Fibroblast of gingiva (primary cell): ENCODE measurements at regions not wholly inside any gene's neighbourhood (a gene's known extent, or its start where the extent isn't known, plus 50 kb on each side); places are given as distances from the start of the nearest gene placed in this dataset.
A peak's percentile ranks its signal among the peaks of the same experiment; 100 is the strongest.

Experiments
- DNase-seq: peaks from one replicate; pipeline ENCODE4 v3.0.0-alpha.2; 2011; ENCODE audit warnings: low read depth

DNA sequence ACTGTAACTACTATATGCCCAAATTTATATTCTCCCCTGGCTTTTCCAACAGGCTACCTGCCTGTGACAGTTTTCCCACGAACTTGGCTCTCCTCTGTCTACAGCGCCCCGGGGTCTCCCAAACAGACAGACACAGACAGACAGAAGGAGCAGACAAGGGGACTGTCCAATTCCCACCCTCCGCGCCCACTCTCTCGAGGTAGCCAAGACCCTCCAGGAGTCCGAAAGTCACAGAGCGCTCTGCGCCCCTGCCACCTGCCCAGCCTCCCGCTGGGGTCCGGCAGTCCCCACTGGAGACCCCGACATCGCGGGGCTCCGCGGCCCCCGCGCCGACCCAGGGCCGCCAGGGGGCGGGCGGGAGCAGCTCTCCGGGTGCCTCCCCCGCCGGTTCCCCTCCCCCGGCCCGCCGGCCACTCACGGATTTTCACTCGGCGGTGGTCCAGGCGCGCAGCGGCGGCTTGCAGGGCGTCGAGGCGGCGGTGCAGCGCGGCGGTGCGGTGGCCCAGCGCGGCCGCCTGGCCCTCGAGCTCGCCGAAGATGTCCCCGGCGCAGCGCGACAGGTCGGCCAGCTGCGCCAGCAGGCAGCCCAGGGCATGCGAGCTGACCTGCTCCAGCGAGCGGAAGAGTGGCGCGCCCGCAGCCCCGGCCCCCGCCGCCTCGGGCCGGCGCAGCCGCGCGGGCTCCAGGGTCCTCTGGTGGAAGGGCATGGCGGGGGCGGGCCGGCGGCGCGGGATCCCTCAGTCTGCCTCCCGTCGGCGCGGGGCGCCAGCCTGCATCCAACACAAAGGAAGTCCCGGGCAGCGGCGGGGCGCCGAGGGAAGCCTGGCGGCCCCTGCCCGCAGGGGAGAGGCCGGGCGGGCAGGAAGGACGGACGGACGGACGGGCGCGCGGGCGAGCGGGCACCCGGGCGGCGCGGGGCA is 81.3 kb upstream of the CCDC28A start:
- peak; percentile 54 for DNase-seq

DNA sequence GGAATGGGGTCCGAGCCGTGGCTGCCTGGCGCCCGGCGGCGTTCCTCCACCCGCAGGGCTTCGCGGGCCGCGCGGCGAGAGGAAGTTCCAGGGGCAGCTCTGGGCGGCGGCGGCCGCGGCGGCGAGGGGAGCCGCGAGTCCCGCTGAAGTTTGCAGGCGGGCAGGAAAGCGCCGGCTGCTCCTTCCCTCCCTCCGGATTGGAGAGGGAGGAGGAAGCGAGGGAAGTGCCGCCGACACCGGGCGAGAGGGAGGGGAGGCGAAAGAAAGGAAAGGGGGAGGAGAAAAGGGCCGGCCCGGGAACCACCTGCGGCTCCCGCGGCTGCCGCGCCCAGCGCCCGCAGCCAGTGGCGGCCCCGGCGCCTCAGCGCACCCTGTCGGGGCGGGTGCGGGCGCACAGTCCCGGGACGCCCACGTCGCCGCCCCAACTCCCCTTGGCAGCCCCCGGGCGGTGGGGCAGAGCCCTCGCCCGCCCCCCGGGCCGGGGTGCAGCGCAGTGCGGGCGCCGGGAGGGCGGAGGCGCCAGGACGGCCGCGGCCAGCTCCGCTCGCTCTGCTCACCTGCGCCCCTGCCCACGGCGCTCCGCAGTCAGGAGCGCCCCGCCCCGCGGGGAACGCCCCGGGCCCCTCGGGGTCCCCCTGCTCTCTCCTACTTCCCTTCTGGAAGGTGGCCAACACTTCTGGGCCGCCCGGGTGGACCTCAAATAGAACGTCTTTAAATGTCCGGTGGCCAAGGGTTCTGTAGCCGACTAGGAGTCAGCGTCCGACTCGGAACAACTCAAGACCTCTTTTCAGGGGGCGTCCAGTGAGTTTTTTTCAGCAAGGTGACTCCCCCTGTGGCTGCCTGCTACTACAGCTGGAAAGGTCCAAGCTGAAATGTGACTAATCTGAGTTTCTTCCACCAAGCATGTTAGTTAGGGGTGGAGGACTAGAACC is 80.3 kb upstream of the CCDC28A start:
- peak; percentile 48 for DNase-seq

DNA sequence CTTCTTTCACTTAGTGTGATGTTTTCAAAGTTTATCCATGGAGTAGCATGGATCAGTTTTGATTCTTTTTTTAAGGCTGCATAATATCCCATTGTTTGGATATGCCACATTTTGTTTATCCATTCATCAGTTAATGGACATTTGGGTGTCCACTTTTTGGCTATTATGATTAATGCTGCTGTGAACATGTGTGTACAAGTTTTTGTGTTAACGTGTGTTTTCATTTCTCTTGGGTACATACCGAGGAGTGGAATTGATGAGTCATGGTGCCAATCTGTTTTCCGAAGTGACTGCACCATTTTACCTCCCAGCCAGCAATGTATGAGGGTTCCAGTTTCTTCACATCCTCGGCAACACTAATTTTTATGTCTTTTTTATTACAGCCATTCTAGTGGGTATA is 78.4 kb upstream of the CCDC28A start:
- no peak for DNase-seq

DNA sequence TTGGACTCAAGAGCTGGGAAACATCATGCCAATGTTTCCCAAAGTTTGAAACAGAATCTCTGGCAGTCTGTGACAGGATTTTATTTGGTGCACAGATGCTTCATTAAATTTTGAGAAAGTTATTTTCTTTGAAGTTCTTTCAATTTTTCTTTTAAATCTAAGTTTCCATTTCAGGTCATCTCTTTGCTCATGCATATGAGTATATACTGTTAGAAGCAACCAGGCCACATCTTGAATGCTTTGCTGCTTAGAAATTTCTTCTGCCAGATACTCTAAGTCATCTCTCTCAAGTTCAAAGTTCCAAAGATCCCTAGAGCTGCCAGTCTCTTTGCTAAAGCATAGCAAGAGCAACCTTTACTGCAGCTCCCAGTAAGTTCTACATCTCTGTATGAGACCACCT is 59.1 kb upstream of the CCDC28A start:
- DNase-seq, result no peak

DNA sequence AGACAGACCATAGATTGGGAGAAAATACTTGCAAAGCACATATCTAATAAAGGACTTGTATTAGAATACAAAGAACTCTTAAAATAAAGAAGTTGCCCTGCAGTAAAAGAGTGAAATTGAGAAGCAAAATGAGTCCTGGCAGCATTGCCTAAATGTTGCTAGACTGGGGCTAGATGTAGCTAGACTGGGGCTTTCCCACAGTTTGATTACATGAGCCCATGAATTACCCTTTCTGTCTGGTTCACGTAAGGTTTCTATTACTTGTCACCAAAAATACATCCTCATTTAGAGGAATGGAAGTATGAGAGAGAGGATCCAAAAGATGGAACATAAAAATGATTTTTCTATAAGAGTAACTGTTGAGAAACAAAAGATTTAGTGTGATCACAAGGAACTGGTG is 57.6 kb upstream of the CCDC28A start:
- no peak for DNase-seq

DNA sequence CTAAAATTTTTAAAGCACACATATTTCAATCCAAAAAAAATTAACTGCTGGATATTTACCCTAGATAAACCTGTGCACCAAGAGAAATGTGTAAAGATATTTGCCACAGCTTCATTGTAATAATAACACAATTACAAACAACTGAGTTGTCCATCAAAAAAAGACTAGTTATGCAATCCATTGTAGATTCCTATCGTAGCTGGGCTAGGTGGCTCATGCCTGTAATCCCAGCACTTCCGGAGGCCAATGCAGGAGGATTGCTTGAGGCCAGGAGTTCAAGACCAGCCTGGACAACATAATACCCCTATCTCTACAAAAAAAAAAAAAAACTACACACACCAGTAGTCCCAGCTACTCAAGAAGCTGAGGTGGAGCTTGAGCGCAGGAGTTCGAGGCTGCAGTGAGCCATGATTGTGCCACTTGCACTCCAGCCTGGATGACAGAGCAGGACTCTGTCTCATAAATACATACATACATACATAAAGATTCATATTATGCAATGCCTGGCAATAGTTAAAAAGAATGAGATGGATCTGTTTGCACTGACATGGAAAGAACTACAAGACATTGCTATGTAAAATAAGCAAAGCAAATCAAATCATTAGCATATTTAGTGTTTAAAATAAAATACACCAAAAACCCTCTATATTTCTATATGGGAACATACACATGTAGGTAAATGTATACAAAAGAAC is 56.5 kb upstream of the CCDC28A start:
- DNase-seq, result no peak

DNA sequence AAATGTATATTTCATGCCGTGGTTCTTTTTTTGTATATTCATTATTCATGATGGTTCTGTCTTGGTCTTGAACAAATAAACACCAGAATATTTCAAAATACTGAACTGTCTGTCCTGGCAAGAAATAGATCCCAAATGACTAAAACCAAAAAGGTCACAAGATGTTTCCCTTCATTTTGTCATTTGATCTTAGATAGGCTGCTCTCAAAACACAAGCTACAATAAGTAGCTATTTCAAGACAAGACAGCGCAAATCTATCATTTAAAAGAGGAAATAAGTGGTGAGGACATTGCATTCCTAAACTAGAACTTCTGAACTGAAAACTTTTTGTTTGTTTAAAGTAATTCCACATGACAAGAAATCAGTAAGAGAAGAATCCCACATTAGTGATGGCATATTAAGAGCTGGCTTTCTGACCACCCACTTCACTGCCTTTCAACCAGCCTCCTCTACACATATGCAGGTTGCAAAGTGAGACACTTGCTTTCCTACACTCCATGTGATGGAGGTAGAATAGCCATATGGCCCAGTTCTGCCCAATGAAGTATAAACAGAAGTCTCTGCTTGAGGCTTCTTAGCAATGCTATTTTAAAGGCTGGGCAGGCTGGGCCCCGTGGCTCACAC is 54.4 kb upstream of the CCDC28A start:
- peak; percentile 95 for DNase-seq

DNA sequence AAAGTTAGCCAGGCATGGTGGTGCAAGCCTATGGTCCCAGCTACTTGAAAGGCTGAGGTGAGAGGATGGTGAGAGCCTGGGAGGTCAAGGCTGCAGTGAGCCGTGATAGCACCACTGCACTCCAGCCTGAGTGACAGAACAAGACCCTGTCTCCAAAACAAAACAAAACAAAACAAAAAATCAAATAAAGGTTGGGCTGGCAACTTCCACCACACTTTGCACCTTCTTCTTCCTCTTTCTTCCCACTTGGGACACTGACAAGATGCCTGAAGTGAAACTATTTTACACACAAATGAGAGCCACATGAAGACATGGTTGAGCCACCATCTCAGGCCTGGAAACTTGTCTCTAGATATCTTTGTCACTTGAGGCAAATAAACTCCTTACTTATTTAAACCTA is 53.8 kb upstream of the CCDC28A start:
- DNase-seq, result no peak

DNA sequence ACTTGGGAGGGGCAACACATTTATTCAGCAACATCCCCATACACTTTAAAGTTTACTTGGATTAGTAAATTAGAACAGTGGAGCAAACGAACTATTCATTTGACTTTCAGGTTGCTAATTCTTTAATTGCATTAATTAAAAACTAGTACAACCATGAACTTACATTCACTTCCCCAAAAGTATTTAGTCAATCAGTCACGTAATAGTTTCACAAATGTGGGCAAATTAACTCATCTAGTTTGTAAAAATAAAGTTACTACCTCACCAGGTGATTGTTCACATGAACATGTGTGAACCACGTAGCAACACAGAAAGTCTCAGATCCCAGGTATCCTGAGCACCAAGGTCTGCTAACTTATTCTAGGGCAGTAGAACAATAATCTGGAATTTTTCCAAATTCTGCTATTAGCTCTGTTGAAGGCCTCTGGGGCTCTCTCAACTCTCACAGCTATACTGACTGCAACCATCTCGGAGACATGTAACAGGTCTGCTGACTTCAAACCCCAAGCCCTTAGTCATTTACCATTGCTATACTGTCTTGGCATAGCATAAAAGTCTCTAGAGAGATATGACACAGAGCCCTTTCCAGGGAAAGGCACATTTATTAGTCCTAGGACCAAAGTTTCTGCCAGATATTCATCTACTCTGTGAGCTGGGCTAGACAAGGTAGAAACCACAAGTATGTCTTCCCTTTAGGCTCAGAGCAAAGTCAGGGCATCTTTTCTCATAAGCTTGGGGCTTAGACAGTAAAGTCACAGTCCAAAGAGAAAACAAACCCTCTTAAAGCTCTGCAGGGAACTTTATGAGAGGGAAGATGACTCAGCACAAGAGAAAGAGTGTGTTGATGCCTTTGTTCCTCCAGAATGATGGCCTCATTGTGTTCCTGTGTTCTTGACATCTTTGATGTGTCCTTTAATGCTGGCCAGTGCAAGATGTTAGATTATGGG is 50.9 kb upstream of the CCDC28A start:
- DNase-seq, result peak; percentile 10
